SK-N-SH (cell line): ENCODE measurements at regions not wholly inside any gene's neighbourhood (a gene's known extent, or its start where the extent isn't known, plus 50 kb on each side); places are given as distances from the start of the nearest gene placed in this dataset.

Experiments used
- EP300 ChIP-seq, 2 experiments: IDR thresholded peaks; 2 replicates each; pipeline versions ENCODE4 v1.4.0 to v1.6.1; 2012; ENCODE audit warnings: borderline replicate concordance in 1 of 2, low read depth in 1 of 2, low read length in 1 of 2
- EZH2phosphoT487 ChIP-seq: fragments of 200-600 bp; sonication (generic); IDR thresholded peaks from 2 replicates; pipeline ENCODE4 v1.6.1; 2017; ENCODE audit warnings: low read depth, mixed run types, mild to moderate bottlenecking, antibody characterized with exemption, moderate library complexity, borderline replicate concordance

GRCh38 chr4:187577941-187578480, 417.6 kb upstream of the ZFP42 start:
- TF ChIP-seq EP300 (IDR thresholded peaks at IDR 0.05; ENCODE audit: borderline replicate concordance in 1 of 2, low read depth in 1 of 2, low read length in 1 of 2) (no peak), EZH2phosphoT487 (no peak)
